Pons (tissue), 1 donor: ENCODE measurements at regions not wholly inside any gene's neighbourhood (a gene's known extent, or its start where the extent isn't known, plus 50 kb on each side); places are given as distances from the start of the nearest gene placed in this dataset.
"Not testable (repeated sequence)": the region's sequence is repeated elsewhere in the genome, so short reads cannot be mapped to it uniquely, and the experiment has no call there.

Experiments
- DNase-seq: peaks from one replicate; pipeline ENCODE4 v3.0.0-alpha.2; 2016; ENCODE audit warnings: low spot score

DNA sequence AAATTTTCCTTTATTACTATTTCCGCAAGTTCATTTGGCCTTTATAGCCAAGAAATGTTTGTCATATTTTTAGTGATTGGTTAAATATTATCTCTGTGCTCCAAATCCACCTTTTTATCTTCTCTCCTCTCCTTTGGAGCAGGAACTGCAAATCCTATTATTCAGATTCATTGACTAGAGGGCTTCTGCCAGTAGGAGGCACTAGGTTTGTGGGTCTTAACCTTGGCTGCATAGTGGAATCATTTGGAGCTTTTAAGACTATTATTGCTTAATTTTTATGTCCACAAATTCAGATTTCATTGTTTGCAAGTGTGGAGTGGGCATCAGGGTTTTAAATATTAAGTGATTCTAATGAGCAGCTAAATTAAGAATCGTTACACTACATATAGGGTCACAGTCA, 75.3 kb upstream of the SYT10 start:
- no peak for DNase-seq

DNA sequence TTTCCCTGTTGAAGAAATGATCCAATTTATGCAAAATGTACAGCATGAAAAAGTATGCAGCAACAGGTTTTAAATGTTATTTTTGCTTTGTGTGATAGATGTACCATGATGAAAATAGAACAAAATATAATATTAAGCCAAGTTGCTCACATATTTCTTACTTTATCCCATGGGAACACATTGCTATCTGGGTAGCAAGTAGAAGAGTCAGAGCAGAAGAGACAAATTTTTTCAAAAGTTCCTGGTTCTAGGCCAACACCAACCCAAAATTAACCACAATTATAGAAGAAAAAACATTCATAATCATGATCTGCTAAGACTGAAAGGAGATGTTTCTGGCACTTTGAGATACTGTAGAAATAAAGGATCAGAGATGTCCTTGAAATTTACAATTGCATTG, 79.9 kb upstream of the SYT10 start:
- DNase-seq: no peak

DNA sequence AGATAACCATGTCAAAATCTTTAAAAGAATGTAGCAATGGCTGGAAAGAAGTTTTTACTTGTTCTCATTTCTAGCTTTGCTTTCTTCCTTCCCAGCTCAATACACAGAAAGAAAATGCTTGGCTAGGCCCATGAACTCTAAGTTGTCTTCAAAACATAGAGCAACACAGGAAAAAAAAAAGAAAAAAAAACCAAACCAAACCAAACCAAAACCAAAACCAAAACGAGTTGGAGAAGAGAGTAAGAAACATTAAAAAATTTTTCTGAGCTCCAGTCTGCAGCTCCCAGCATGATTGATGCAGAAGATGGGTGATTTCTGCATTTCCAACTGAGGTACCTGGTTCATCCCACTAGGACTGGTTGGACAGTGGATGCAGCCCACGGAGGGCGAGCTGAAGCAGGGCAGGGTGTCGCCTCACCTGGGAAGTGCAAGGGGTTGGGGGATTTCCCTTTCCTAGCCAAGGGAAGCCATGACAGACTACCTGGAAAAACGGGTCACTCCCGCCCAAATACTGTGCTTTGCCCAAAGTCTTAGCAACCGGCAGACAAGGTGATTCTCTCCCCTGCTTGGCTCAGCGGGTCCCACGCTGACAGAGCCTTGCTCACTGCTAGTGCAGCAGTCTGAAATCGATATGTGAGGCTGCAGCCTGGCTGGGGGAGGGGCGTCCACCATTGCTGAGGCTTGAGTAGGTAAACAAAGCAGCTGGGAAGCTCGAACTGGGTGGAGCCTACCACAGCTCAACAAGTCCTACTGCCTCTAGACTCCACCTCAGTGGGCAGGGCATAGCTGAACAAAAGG, 81.1 kb upstream of the SYT10 start:
- DNase-seq: not testable (repeated sequence)

DNA sequence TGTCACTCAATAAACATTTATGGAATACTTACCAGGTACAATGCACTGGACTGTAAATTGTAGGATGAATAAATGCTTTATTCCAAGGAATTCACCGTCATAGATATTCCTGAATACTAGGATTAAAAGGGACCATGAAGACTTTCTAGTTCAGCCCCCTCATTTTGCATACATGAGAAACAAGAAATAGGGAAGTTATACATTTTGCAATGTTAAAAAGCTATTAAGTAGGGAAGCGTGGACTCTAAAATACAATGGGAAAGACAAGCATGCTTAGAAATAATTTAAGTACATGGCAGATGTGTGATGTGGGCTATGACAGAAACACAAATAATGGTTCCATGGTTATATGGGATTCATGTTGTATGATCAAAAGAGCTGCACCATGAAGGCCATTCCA, 89.4 kb upstream of the SYT10 start:
- DNase-seq: no peak

DNA sequence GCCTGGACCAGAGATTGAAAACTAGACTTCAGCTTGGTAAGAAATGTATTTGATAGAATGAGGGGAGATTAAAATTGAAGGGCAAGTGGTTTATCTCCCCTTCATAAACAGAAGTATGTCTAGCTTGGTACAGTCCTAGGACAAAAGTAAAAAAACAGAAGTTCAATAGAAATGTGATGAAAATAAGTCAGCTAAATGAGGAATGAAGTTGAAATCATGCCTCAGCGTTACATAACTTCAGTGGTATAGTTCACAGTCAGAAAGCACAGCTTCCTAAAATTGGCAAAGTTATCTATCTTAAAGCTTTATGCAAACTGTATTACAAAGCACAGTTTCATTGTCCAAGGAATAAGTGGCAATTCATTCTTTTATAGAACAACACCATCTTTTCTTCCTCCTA, 90.2 kb upstream of the SYT10 start:
- DNase-seq: no peak

DNA sequence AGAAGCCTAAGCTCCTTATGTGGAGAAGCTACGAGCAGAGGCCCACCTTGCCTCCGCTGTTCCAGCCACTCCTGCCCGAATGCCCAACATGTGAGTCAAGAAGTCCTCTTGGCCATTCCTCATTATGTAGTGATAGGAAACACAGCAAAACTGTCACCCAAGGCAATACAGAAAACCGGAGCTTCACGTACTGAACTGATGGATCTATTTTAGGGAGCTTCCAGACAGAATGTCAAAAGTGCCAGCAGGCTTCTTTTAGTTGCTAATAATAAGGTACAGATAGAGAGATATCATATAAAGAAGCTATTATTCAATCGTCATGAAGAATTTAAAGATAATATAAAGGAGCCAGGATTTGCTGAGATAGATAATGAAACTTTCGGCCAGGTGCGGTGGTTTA, 91.6 kb upstream of the SYT10 start:
- no peak for DNase-seq

DNA sequence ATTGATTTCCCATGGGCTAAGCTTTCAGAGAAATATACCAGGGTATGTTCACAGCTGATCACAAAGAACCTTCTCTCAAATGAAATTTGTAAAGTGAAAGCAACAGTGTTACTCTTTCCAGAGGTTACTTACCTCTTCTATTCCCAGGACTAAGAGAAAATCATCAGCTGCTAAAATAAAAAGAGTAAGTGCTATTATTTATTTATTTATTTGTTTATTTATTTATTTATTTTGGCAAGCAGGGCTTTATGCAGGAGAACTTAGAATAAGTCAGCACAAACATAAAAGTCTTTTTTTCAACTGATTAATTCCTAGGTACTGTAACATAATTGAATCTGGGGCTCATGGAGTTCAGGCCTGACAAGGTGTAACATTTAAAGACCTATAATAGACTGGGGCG, 93.9 kb upstream of the SYT10 start:
- no peak for DNase-seq

DNA sequence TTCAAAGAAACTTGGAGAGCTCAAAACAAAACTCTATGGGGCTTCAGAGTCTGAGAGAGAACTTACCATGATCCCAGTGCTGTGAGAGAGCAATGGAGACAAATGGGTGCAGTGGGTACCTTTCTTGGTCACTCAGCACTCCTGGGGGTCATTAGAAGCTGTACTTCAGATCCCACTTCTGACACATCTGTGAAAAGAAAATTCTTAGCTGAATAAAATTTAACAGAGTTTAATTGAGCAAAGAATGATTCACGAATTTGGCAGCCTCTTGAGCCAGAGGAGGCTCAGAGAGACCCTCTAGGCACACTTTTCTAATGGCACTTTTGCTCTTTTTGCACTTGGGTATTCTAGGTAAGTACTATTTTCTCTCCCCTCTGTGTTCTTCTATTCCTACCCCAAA, 96.8 kb upstream of the SYT10 start:
- DNase-seq: no peak

DNA sequence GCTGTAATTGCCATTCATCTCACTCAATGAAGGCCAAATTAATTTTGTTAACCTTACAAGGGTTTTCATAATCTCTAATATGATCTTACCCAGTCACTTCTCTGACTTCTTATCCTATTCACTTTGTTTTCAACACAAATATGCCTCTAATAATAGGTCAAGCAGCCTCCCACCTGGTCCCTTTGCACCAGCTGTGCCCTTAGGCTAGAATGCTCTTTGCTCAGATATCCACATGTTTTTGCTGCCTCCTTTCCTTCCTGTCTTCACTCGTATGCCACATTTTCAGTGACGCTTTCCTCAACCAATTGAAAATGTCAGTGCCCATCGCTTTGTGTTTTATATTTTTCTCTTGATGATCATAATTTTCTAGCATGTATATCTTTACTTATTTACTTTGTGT, 106.4 kb upstream of the SYT10 start:
- DNase-seq: no peak

DNA sequence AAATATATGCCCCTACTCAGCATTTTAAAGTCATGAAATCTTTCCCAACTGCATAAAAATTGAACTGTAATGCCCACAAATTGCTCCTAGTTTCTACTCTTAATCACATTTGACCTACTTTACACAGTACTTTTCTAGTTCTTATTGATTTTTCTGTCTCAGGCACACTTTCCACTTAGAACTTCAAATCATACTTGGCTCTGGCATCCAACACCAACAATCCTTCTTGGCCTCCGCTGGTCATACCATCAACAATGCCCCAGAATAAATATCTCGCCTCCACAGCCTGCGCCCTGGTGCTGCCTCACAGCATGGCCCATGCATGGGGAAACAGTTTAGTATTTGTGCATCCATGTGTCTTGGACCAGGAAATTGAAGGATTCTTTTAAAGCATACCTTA, 107.5 kb upstream of the SYT10 start:
- no peak for DNase-seq

DNA sequence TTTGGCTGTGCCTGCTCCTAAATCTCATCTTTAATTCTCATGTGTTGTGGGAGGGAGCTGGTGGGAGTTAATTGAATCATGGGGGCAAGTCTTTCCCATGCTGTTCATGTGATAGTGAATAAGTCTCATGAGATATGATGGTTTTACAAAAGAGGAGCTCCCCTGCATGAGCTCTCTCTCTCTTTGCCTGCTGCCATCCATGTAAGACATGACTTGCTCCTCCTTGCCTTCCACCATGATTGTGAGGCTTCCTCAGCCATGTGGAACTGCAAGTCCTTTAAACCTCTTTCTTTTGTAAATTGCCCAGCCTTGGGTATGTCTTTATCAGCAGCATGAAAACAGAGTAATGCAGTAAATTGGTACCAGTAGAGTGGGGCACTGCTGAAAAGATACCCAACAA, 110.6 kb upstream of the SYT10 start:
- DNase-seq: not testable (repeated sequence)

DNA sequence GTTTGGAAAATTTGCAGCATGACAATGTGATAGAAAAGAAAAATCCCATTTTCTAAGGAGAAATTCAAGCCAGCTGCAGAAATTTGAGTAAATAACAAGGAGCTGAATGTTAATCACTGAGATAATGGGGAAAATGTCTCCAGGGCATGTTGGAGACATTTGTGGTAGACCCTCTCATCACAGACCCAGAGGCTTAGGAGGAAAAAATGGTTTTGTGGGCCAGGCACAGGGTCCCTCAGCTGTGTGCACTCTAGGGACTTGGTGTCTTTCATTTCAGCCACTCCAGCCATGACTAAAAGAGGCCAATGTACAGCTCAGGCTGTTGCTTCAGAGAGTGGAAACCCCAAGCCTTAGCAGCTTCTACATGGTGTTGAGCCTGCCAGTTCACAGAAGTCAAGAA, 111.4 kb upstream of the SYT10 start:
- no peak for DNase-seq

DNA sequence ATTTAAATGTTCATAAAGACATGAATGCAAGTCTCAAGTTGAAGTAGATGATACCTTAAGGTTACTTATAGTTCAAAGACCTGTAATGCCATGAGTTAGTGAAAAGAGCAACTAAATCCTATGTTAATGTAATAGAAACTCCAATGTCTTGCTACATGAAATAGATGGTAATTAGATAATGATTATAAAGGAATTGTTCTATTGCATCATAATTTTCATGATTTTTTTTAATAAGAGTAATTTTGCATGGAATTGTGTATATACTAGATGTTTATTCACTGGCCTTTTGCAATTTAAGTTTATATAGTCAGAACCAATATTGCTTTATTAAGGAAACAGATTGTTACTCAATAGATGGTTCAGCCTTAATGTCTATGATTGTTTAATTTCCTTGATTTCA, 115.5 kb upstream of the SYT10 start:
- DNase-seq: no peak

DNA sequence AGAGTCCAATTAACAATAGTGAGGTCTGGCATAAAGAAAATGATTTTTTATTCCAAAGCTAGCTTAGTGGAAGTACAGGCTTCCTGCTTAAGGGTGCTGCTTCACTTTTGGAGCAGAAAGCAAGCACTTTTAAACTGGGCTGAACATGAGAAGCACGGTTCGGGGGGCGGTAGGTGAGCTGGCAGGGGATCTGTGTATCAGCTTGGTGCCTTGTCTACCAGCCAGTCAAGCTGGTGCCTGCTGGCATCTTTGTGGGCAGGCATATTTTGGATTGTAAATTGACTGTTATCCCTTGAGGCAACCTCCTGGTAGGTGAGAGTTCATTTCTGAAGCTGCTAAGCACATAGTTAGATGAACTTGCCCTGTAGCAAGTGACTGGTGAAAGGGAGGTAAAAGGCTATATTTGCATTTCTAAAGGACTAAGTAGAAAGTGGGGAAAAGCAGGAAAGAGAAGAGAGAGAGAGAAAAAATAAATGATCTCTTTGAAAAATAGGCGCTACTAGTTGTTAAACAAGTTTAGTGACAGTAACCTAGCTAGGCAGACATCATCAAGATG, 121.1 kb upstream of the SYT10 start:
- DNase-seq: no peak

DNA sequence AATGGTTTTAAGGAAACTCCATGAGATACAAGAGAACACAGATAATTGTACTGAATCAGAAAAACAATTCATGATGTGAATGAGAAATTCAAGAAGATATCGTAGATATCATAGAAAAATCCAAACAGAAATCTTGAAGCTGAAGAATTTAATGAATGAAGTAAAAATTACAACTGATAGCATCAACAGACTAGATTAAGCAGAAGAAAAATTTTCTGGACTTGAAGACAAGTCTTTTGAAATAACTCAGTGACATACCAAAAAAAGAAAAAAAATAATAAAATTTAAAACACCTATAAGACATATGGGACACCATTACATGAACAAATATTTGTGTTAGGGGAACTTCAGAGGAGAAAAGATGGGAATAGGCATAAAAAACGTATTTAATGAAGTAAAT, 122.8 kb upstream of the SYT10 start:
- DNase-seq: no peak

DNA sequence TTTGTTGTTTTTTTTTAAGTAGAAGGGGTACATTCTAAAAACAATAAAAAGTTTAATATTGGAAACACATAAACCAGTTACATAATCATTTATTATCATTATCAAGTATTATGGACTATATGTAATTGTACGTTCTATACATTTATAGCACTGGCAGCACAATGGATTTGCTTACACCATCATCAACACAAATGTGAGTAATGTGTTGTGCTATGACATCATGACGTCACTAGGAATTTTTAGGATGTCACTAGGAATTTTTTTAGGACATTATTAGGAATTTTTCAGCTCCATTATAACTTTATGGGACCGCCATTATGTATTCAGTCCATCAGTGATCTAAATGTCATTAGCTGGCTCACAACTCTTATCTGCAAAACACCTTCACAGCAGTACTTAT, 126.8 kb upstream of the SYT10 start:
- DNase-seq: no peak

DNA sequence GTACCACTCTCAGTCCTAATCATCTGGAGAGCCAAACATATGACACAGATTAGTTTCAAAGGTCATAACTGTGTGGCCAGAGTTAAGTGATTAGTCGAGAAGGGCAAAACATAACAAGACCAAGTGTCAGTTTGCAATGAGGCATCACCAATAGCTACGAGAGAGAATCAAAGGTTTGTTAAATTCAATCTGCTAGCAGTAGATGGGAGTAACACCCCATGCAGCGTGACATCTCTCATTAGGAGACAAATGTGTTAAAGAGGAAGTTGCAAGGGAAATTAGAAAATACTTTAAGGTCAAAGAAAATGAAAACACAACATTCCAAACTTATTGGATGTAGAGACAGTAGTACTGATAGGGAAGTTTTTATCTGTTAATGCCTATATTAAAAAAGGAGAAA, 135.7 kb upstream of the SYT10 start:
- DNase-seq: no peak

DNA sequence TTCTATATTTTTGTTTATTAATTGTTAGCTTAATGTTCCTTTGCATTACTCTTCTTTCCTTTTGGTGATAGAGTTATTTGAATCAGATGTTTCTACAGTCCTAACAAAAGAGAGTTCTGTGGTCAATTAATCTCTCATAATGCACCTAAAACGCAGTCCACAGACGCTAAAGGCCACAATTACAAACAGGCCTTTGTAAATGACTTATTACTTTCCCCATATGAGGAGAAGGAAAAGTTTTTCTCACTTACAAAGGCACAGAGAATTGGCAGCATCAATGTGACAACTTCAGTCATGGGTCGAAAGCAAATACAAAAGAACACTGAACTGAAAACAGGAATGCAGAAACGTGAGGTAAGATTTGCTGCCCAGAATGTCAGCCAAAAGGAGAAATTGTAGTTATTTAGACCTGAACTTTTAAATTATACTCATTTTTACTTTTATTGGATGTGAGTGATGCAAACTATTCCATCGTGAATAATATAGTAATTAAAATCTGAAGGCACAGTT, 142.0 kb upstream of the SYT10 start:
- no peak for DNase-seq

DNA sequence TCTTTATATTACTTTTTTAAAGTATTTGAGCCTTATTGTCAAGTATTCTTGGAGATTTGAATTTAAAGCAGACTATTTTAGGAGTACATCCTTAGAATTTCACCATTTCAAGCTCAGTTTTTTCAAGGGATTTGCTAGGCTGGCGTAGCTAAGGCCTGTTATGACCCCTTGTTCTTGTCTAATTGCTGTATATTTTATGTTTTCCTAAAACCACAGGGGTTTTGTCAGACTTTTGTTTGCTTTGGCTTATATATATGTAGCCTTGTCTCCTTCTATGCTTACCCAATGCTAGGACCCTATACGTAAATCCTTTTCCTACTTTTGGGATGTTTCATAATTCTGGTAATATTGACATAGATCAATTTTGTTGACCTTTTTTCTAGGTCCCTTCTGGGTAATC, 147.0 kb upstream of the SYT10 start:
- DNase-seq: no peak

DNA sequence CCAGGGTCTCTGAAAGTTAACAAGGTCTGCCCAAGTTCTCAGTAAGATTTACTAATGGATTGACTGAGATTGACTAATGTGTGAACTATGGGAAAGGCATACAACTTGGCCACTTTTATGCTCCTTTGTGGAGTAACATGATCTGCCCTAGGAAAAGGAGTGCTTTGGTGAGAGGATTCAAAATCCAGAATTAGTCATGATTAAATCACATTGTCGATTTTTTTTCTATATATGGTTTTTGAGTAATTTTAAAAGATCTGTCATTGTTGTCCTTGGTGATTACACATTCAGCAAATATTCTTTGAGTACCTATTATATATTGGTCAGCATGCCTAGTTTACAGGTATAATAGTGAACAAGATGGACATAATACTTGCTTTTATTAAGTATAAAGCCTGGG, 147.7 kb upstream of the SYT10 start:
- no peak for DNase-seq

DNA sequence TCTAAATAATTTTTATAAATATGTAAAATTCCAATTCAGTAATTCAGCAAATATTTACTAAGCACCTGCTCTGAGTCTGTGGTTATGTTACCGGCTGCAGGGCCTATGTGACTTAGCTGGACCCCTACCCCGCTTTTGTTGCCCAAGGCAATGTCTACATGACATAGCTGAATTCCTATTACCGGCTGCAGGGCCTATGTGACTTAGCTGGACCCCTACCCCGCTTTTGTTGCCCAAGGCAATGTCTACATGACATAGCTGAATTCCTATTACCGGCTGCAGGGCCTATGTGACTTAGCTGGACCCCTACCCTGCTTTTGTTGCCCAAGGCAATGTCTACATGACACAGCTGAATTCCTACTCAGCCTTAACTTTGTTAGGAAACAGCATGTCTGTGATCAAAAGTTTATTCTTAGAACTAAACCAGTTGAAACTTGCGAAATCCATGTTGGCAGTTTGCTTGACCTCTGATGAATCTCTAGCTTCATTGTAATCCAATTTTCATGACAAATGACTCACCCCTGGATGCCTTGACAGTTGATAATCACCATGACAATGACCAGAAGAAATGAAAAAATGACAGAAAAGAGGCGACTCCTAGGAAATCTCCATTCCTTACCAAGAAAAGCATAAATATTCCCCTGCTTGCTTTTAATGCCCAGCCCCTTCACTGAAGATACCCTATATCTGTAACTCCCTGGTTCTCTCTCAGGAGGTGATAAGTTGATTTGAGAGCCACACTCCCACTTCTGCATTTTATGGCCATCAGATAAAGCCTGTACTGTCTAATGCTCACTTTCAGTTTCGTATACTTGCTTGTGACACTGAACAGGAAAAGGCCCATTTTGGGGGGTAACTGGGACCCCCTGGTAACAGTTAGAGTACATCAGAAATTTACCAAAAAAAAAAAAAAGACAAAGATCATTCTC, 148.4 kb upstream of the SYT10 start:
- DNase-seq: peak; percentile 4

DNA sequence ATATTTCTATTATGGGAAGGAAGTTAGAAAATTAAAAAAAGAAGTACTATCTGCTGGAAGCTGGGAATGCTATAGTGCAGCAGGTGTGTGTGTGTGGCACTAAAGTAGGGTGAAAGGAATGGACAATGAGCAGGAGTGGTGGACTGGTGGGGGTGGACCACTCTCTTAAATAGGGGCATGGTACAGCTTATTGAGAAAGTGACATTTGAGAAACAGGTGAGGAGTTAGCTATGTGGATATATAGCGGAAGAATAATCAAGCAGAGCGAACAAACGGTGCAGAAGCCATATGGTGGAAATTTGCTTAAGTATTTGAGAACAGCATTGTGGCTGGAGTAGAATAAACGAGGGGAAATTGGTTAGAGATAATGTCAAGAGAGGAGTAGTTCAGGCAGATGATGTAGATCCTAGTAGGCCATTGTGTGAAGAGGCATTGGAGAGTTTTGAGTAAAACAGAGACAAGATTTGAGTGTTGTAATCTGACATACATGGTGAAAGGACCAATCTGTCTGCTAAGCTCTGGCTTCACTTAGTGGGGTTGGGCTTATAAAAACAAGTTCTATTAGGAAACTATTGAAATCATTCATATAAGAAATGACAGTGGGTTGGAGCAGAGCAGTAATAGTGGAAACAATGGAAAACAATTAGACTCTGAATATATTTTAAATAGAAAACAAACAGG, 149.2 kb upstream of the SYT10 start:
- no peak for DNase-seq
